GM23248 (cell line): ENCODE measurements at regions not wholly inside any gene's neighbourhood (a gene's known extent, or its start where the extent isn't known, plus 50 kb on each side); places are given as distances from the start of the nearest gene placed in this dataset.
"Not testable (repeated sequence)": the region's sequence is repeated elsewhere in the genome, so short reads cannot be mapped to it uniquely, and the experiment has no call there.

ENCODE experiments used
- DNase-seq: peaks from one replicate; pipeline ENCODE4 v3.0.0-alpha.2; 2015
- H2AFZ ChIP-seq: fragments of 200-600 bp; sonication (generic); 2 replicates; pipeline ENCODE4 v1.6.1; 2016; ENCODE audit warnings: antibody characterized with exemption
- H3F3A ChIP-seq: fragments of 200-600 bp; sonication (generic); 2 replicates; pipeline ENCODE4 v1.6.1; 2016; ENCODE audit warnings: mild to moderate bottlenecking, antibody characterized with exemption, mixed run types; ENCODE audit not compliant: insufficient read depth
- H3K27ac ChIP-seq: fragments of 200-600 bp; sonication (generic); 2 replicates; pipeline ENCODE4 v1.5.1; 2016; ENCODE audit warnings: mild to moderate bottlenecking
- H3K27me3 ChIP-seq: fragments of 200-600 bp; sonication (generic); replicated peaks from 2 replicates; pipeline ENCODE4 v1.6.1; 2016; ENCODE audit warnings: mild to moderate bottlenecking; ENCODE audit not compliant: insufficient read depth
- H3K36me3 ChIP-seq: fragments of 200-600 bp; sonication (generic); 2 replicates; pipeline ENCODE4 v1.6.1; 2016; ENCODE audit warnings: low read depth, mild to moderate bottlenecking
- H3K4me1 ChIP-seq: fragments of 200-600 bp; sonication (generic); 2 replicates; pipeline ENCODE4 v1.6.1; 2016; ENCODE audit warnings: mild to moderate bottlenecking; ENCODE audit not compliant: insufficient read depth
- H3K4me2 ChIP-seq: fragments of 200-600 bp; sonication (generic); one replicate; pipeline ENCODE4 v1.6.1; 2016; ENCODE audit warnings: mild to moderate bottlenecking; ENCODE audit not compliant: unreplicated experiment
- H3K4me3 ChIP-seq: fragments of 200-600 bp; sonication (generic); 2 replicates; pipeline ENCODE4 v1.5.1; 2016; ENCODE audit warnings: mild to moderate bottlenecking
- H3K79me2 ChIP-seq: fragments of 200-600 bp; sonication (generic); 2 replicates; pipeline ENCODE4 v1.6.1; 2016; ENCODE audit warnings: mild to moderate bottlenecking; ENCODE audit not compliant: insufficient read depth
- H3K9ac ChIP-seq: fragments of 200-600 bp; sonication (generic); 2 replicates; pipeline ENCODE4 v1.6.1; 2016; ENCODE audit warnings: mild to moderate bottlenecking
- H3K9me2 ChIP-seq: fragments of 200-600 bp; sonication (generic); 2 replicates; pipeline ENCODE4 v1.6.1; 2016; ENCODE audit warnings: mixed run types, mild to moderate bottlenecking, moderate library complexity; ENCODE audit not compliant: insufficient read depth
- H3K9me3 ChIP-seq: fragments of 200-600 bp; sonication (generic); one replicate; pipeline ENCODE4 v1.6.1; 2017; ENCODE audit warnings: low read depth
- H4K20me1 ChIP-seq: fragments of 200-600 bp; sonication (generic); 2 replicates; pipeline ENCODE4 v1.6.0; 2016; ENCODE audit not compliant: insufficient read depth
- EZH2 ChIP-seq: fragments of 200-600 bp; sonication (generic); IDR thresholded peaks from 2 replicates; pipeline ENCODE4 v1.6.1; 2018; ENCODE audit warnings: antibody characterized with exemption, mild to moderate bottlenecking; ENCODE audit not compliant: insufficient read depth, poor library complexity, severe bottlenecking
- EZH2phosphoT487 ChIP-seq: fragments of 200-600 bp; sonication (generic); IDR thresholded peaks from 2 replicates; pipeline ENCODE4 v1.6.1; 2018; ENCODE audit warnings: antibody characterized with exemption, moderate library complexity, mild to moderate bottlenecking, low read depth; ENCODE audit not compliant: insufficient read depth
- WGBS, 2 experiments: methylation state at CpG; one replicate each; pipeline ENCODE4 v1.1.6; 2015 to 2017; ENCODE audit warnings: low lambda C conversion rate in 2 of 2, low coverage in 1 of 2; ENCODE audit errors: missing lambda C conversion rate in 2 of 2; 5-methylcytosine and 5-hydroxymethylcytosine counted together
- in situ Hi-C: fragments of 300-500 bp; cut with MboI; formaldehyde crosslinking; loops from 2 replicates; pipeline ENCODE4 v1.15.0; 2020

DNA sequence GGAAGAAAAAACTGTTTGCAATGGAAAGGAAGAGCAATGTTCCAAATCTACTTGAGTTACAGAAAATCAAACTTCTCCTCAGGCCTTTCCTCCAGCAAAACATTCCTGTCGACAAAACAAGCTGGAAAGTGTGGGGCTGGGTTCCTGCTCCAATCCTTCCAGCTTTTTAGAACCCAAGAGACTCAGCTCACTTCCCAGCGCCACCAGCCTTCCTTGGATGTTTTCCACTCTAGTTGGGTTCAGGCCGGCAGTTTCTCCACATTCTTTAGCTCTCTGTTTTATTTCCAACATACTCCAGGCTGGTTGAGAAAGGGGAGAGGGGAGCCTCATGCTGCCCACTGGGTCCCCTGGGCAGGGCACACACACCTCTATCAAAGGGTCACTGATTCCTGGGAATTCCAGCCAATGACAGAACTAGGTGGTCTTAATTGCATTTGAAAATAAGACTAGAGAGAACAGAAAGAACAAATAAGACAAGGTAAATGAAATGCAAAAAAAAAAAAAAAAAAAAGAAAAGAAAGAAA is 287.5 kb upstream of the FRG1 start:
- H3K9me2 ChIP-seq, in situ Hi-C loops, H3F3A ChIP-seq, H3K27ac ChIP-seq, H3K4me3 ChIP-seq, H3K9me3 ChIP-seq, H3K27me3 ChIP-seq, H3K9ac ChIP-seq, H3K4me1 ChIP-seq, H3K4me2 ChIP-seq, H2AFZ ChIP-seq, DNase-seq, H3K36me3 ChIP-seq, H3K79me2 ChIP-seq, H4K20me1 ChIP-seq: not testable (repeated sequence)
- 60% methylated on average over 1 of the region's 3 CpGs; no CpG with 5 or more reads in 1 of the 2 experiments for WGBS, 2 experiments

DNA sequence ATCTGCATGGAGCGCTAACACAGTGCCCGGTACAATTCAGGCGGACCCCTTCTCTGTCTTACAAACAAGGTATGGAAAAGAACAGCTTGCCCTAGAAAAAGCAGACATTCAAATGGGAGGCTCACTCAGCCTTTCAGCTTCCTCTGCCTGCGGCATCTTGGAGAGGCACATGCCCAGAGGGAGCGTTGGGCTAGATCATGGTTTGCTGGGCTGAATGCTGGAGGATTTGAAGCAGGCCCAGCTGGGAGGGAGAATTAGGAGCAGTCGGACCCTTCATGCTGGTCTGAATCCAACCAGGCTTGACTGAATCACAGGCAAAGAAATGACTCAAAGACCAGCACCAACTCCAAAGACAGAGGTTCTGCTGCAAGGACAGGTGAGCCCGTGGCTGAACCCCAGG is 286.7 kb upstream of the FRG1 start:
- H3K9ac ChIP-seq, H3K9me2 ChIP-seq, H3K36me3 ChIP-seq, H3K9me3 ChIP-seq, DNase-seq, H3K4me2 ChIP-seq, H3K79me2 ChIP-seq, H3K27ac ChIP-seq, in situ Hi-C loops, H4K20me1 ChIP-seq, H2AFZ ChIP-seq, H3K27me3 ChIP-seq, H3K4me1 ChIP-seq, H3F3A ChIP-seq, H3K4me3 ChIP-seq: not testable (repeated sequence)
- 62 to 64% methylated on average over 7 of the region's 7 CpGs for WGBS, 2 experiments

DNA sequence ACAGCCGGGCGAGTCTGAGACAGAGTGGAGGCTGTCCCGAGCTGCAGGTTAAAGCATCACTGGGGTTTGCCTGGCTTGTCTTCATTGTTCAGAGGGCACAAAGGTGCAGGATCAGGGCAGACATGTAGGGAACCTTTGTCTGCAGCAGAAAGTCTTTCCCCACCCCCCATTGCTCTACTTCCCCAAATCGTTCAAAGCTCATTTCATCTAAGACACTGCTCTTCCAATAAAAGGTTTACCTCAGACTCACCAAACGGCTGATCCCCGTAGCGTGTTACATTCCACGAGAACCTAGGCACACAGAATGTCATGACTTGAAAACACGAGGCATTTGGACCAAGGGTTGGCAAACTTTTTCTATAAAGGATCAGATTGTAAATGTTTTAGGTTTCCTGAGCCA is 286.3 kb upstream of the FRG1 start:
- H3K27me3 ChIP-seq, H3K36me3 ChIP-seq, DNase-seq, H3K9me2 ChIP-seq, H3K27ac ChIP-seq, H3F3A ChIP-seq, H2AFZ ChIP-seq, H3K9me3 ChIP-seq, H3K4me3 ChIP-seq, in situ Hi-C loops, H3K79me2 ChIP-seq, H3K4me2 ChIP-seq, H3K9ac ChIP-seq, H4K20me1 ChIP-seq, H3K4me1 ChIP-seq: not testable (repeated sequence)
- 22 to 32% methylated on average over 6 of the region's 9 CpGs for WGBS, 2 experiments

DNA sequence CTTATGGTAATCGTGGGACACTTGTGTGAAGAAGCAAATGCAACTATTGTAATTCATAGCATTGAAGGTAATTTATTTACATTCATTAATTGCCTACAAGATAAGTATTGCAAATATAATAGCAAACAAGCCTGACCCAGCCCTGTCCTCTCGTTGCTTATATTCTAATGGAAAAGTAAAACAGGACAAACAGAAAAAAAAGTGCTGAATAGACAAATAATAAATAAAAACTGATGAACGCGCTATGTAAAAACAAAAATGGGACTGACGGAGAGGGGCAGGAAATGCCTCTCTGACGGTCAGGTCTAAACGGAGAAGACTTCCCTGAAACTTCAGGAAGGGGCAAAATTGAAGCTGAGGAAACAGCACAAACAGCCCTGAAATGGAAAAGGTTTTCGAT is 284.9 kb upstream of the FRG1 start:
- H3K79me2 ChIP-seq, H3K4me2 ChIP-seq, H2AFZ ChIP-seq, H3K4me3 ChIP-seq, H3K9me2 ChIP-seq, H3F3A ChIP-seq, H3K27ac ChIP-seq, in situ Hi-C loops, H3K27me3 ChIP-seq, H3K9ac ChIP-seq, H3K36me3 ChIP-seq, H3K9me3 ChIP-seq, DNase-seq, H3K4me1 ChIP-seq, H4K20me1 ChIP-seq: not testable (repeated sequence)
- WGBS, 2 experiments: 48 to 55% methylated on average over 8 of the region's 8 CpGs

DNA sequence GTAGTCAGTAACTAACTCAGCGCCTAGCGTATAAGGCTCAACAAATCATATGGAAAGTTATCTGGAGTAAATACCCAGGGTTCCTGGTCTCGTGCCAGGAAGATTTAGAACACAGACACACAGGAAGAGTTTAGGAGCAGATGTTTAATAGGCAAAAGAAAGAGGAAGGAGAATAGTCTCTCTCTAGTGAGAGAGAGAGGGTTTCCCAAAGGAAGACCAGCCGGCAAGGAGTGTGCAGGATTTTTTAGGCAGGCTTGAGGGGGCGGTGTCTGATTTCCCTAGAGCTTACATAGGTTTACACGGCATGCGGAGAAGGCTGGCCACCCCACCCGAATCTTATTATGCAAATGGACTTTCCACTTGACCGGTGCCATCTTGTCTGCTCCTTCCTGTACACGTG is 284.0 kb upstream of the FRG1 start:
- no peaks in the 10 kb centered on the region for H3K36me3 ChIP-seq
- H3K4me3 ChIP-seq: no peak overlapping the region
- WGBS, 2 experiments: 15% methylated on average over 10 of the region's 10 CpGs
- H3K4me1 ChIP-seq: no peaks in the 10 kb centered on the region
- no peaks in the 10 kb centered on the region for H3K9me2 ChIP-seq
- H3K9me3 ChIP-seq: no peaks in the 10 kb centered on the region
- no peaks in the 10 kb centered on the region for H3F3A ChIP-seq
- TF ChIP-seq EZH2phosphoT487 (no peak), EZH2 (no peak)
- no peak for DNase-seq
- no peak overlapping the region for H3K27ac ChIP-seq
- H3K4me2 ChIP-seq: no peak overlapping the region
- in situ Hi-C loops: no loop called here
- no peak overlapping the region for H3K9ac ChIP-seq
- no peaks in the 10 kb centered on the region for H3K27me3 ChIP-seq
- H2AFZ ChIP-seq: no peak overlapping the region
- no peaks in the 10 kb centered on the region for H3K79me2 ChIP-seq
- H4K20me1 ChIP-seq: no peaks in the 10 kb centered on the region

DNA sequence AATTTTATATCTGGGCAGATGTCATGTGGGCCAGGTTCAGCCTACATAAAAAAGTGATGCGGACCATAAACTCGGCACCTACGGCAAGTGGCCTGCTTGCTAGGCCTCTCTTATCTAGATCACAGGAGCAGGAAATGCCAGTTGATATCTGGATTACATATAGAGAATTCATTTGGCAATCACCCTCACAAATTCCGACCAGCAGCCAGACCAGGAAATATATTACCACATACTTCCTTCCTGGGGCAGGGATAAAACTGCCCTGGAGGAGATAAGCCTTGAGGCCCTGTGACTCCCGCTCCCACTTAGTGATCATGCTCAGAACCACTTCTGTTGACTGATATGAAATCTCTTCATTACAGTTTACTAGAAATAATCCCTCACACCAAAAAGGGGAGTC is 282.4 kb upstream of the FRG1 start:
- H4K20me1 ChIP-seq, H3K27me3 ChIP-seq, DNase-seq, in situ Hi-C loops, H3K4me2 ChIP-seq, H3K36me3 ChIP-seq, H3K4me3 ChIP-seq, H3K9ac ChIP-seq, H2AFZ ChIP-seq, H3F3A ChIP-seq, H3K27ac ChIP-seq, H3K79me2 ChIP-seq, H3K9me3 ChIP-seq, H3K4me1 ChIP-seq, H3K9me2 ChIP-seq: not testable (repeated sequence)
- WGBS, 2 experiments: 44 to 52% methylated on average over 5 of the region's 5 CpGs

DNA sequence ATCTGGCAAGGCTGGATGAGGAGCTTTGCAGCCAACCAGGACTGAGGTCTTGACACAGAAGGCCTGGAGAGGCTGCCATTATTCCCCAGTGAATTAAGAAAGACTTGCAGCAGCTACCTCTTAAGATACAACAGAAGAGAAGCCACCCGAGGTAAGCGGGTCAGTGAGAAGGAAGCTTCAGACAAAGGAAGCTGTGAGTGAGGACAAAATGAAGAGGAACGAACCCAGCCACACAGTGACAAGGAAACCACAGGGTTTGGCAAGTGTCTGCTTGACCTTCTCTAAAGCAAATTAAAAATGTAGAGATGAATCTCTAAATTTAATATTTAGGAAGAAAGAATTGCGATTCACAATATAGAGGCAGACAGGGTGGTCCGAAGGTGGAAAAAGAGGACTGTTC is 281.8 kb upstream of the FRG1 start:
- H2AFZ ChIP-seq, H3K9me2 ChIP-seq, H3K27me3 ChIP-seq, H3K9me3 ChIP-seq, in situ Hi-C loops, H3K79me2 ChIP-seq, DNase-seq, H3K27ac ChIP-seq, H3K4me1 ChIP-seq, H3K9ac ChIP-seq, H3K4me2 ChIP-seq, H3K36me3 ChIP-seq, H3K4me3 ChIP-seq, H4K20me1 ChIP-seq, H3F3A ChIP-seq: not testable (repeated sequence)
- 26% methylated on average over 5 of the region's 5 CpGs for WGBS, 2 experiments
